H9 (cell line): ENCODE measurements at regions not wholly inside any gene's neighbourhood (a gene's known extent, or its start where the extent isn't known, plus 50 kb on each side); places are given as distances from the start of the nearest gene placed in this dataset.

Experiments
- DNase-seq: peaks from one replicate; pipeline ENCODE4 v3.0.0-alpha.2; 2017
- H2AFZ ChIP-seq: one replicate; pipeline ENCODE4 v1.6.1; 2013; ENCODE audit warnings: mild to moderate bottlenecking, low read length, control low read depth, moderate library complexity
- H2AK5ac ChIP-seq: 2 replicates; pipeline ENCODE4 v1.6.1; 2013; ENCODE audit warnings: low read length, control low read depth, mixed read lengths; ENCODE audit not compliant: insufficient read length
- H2BK120ac ChIP-seq: one replicate; pipeline ENCODE4 v1.6.1; 2013; ENCODE audit warnings: low read depth, mild to moderate bottlenecking, low read length, control low read depth, inconsistent platforms; ENCODE audit not compliant: poor library complexity, severe bottlenecking
- H2BK12ac ChIP-seq: 2 replicates; pipeline ENCODE4 v1.6.1; 2013; ENCODE audit warnings: low read length, control low read depth, mixed read lengths, low read depth; ENCODE audit not compliant: insufficient read length
- H2BK15ac ChIP-seq: 2 replicates; pipeline ENCODE4 v1.6.1; 2013; ENCODE audit warnings: low read depth, low read length, control low read depth
- H2BK20ac ChIP-seq: one replicate; pipeline ENCODE4 v1.6.1; 2013; ENCODE audit warnings: low read depth, mild to moderate bottlenecking, low read length, control low read depth, inconsistent platforms; ENCODE audit not compliant: poor library complexity, severe bottlenecking
- H2BK5ac ChIP-seq: 2 replicates; pipeline ENCODE4 v1.6.1; 2013; ENCODE audit warnings: low read length, control low read depth, mixed read lengths; ENCODE audit not compliant: insufficient read length
- H3K14ac ChIP-seq: 2 replicates; pipeline ENCODE4 v1.6.1; 2013; ENCODE audit warnings: low read length, control low read depth; ENCODE audit not compliant: insufficient read depth
- H3K18ac ChIP-seq: 2 replicates; pipeline ENCODE4 v1.6.1; 2013; ENCODE audit warnings: low read depth, mild to moderate bottlenecking, mixed read lengths, low read length, control low read depth; ENCODE audit not compliant: insufficient read length
- H3K23ac ChIP-seq: 2 replicates; pipeline ENCODE4 v1.6.1; 2013; ENCODE audit warnings: low read length, control low read depth, mixed read lengths, low read depth; ENCODE audit not compliant: insufficient read length
- H3K23me2 ChIP-seq: 2 replicates; pipeline ENCODE4 v1.6.1; 2013; ENCODE audit warnings: low read depth, mild to moderate bottlenecking, mixed read lengths, low read length, control low read depth; ENCODE audit not compliant: insufficient read length, poor library complexity, severe bottlenecking
- H3K27ac ChIP-seq: 2 replicates; pipeline ENCODE4 v1.5.1; 2013; ENCODE audit warnings: low read length, control low read depth, mixed read lengths, low read depth; ENCODE audit not compliant: insufficient read length
- H3K27me3 ChIP-seq: 2 replicates; pipeline ENCODE4 v1.6.1; 2013; ENCODE audit warnings: low read length, control low read depth, inconsistent platforms; ENCODE audit not compliant: insufficient read depth
- H3K4ac ChIP-seq: 2 replicates; pipeline ENCODE4 v1.6.1; 2013; ENCODE audit warnings: low read depth, mild to moderate bottlenecking, control low read depth, inconsistent platforms, low read length, moderate library complexity
- H3K4me1 ChIP-seq: 2 replicates; pipeline ENCODE4 v1.6.1; 2013; ENCODE audit warnings: low read length, control low read depth, inconsistent platforms; ENCODE audit not compliant: insufficient read depth
- H3K4me2 ChIP-seq: 2 replicates; pipeline ENCODE4 v1.6.1; 2013; ENCODE audit warnings: low read length, control low read depth, mixed read lengths; ENCODE audit not compliant: insufficient read length, insufficient read depth
- H3K56ac ChIP-seq: 2 replicates; pipeline ENCODE4 v1.6.1; 2013; ENCODE audit warnings: low read depth, mild to moderate bottlenecking, mixed read lengths, low read length, control low read depth; ENCODE audit not compliant: insufficient read length
- H3K79me1 ChIP-seq: 2 replicates; pipeline ENCODE4 v1.6.1; 2013; ENCODE audit warnings: low read depth, mild to moderate bottlenecking, moderate library complexity, low read length, control low read depth, inconsistent platforms; ENCODE audit not compliant: insufficient read depth, poor library complexity, severe bottlenecking
- H3K79me2 ChIP-seq: 2 replicates; pipeline ENCODE4 v1.6.1; 2013; ENCODE audit warnings: low read length, control low read depth, inconsistent platforms; ENCODE audit not compliant: insufficient read depth
- H3K9ac ChIP-seq: 2 replicates; pipeline ENCODE4 v1.6.1; 2013; ENCODE audit warnings: low read length, control low read depth, mixed read lengths; ENCODE audit not compliant: insufficient read length; ENCODE audit errors: extremely low read depth
- H3K9me3 ChIP-seq: one replicate; pipeline ENCODE4 v1.6.1; 2013; ENCODE audit warnings: low read depth, low read length, inconsistent platforms; ENCODE audit not compliant: control insufficient read depth
- H3T11ph ChIP-seq: one replicate; pipeline ENCODE4 v1.6.1; 2013; ENCODE audit warnings: mild to moderate bottlenecking, low read length, control low read depth, inconsistent platforms
- H4K20me1 ChIP-seq: one replicate; pipeline ENCODE4 v1.6.1; 2013; ENCODE audit not compliant: control insufficient read depth, insufficient read length, insufficient read depth
- H4K5ac ChIP-seq: 2 replicates; pipeline ENCODE4 v1.6.1; 2013; ENCODE audit warnings: low read depth, mild to moderate bottlenecking, mixed read lengths, low read length, control low read depth; ENCODE audit not compliant: insufficient read length
- H4K8ac ChIP-seq: replicated peaks from 2 replicates; pipeline ENCODE4 v1.6.1; 2013; ENCODE audit warnings: low read length, control low read depth, mixed read lengths, low read depth; ENCODE audit not compliant: insufficient read length
- H4K91ac ChIP-seq: 2 replicates; pipeline ENCODE4 v1.6.1; 2013; ENCODE audit warnings: low read depth, mild to moderate bottlenecking, moderate library complexity, mixed read lengths, low read length, control low read depth; ENCODE audit not compliant: insufficient read length
- H3K27ac Mint-ChIP-seq, 3 experiments: 2 replicates in 2 of 3; 3 replicates in 1 of 3; pipeline ENCODE4 v1.8.0; 2020 to 2021; ENCODE audit warnings: mixed read lengths in 3 of 3, mild to moderate bottlenecking in 1 of 3, moderate library complexity in 1 of 3
- H3K27me3 Mint-ChIP-seq: 2 replicates; pipeline ENCODE4 v1.8.0; 2021; ENCODE audit warnings: low read depth, mild to moderate bottlenecking, moderate library complexity, mixed read lengths
- H3K36me3 Mint-ChIP-seq, 3 experiments: 2 replicates in 2 of 3; 3 replicates in 1 of 3; pipeline ENCODE4 v1.8.0; 2020 to 2021; ENCODE audit warnings: low read depth in 3 of 3, mixed read lengths in 3 of 3; ENCODE audit not compliant: insufficient read depth in 1 of 3
- H3K4me1 Mint-ChIP-seq, 2 experiments: 2 replicates each; pipeline ENCODE4 v1.8.0; 2020; ENCODE audit warnings: mixed read lengths in 2 of 2
- H3K4me3 Mint-ChIP-seq, 2 experiments: 2 replicates in 1 of 2; 3 replicates in 1 of 2; pipeline ENCODE4 v1.8.0; 2020 to 2021; ENCODE audit warnings: mild to moderate bottlenecking in 2 of 2, mixed read lengths in 2 of 2, moderate library complexity in 1 of 2
- H3K9me3 Mint-ChIP-seq, 2 experiments: 2 replicates in 1 of 2; 3 replicates in 1 of 2; pipeline ENCODE4 v1.8.0; 2020; ENCODE audit warnings: mild to moderate bottlenecking in 2 of 2, mixed read lengths in 2 of 2, moderate library complexity in 1 of 2
- CTCF ChIP-seq: fragments of 200-600 bp; sonication (generic); conservative IDR thresholded peaks from 3 replicates; pipeline ENCODE4 v1.8.0; 2021; ENCODE audit warnings: antibody characterized with exemption, mild to moderate bottlenecking
- WGBS: extraction: QIAGEN DNeasy Blood & Tissue Kit; methylation state at CpG from one replicate; pipeline ENCODE4 v1.1.7; 2013; ENCODE audit warnings: missing lambda C conversion rate, low lambda C conversion rate, mixed read lengths; ENCODE audit not compliant: insufficient read length; ENCODE audit errors: extremely low coverage; 5-methylcytosine and 5-hydroxymethylcytosine counted together

- Histone ChIP-seq H2BK120ac (no peak overlapping the region), H4K20me1 (no peaks in the 10 kb centered on the region), H2BK5ac (no peak overlapping the region), H2BK20ac (no peak overlapping the region), H3K79me2 (no peaks in the 10 kb centered on the region), H3K14ac (no peak overlapping the region), H3K18ac (no peak overlapping the region), H3K23ac (no peak overlapping the region), H3K9ac (no peak overlapping the region), H3T11ph (no peak overlapping the region), H3K23me2 (no peaks in the 10 kb centered on the region), H3K9me3 (no peaks in the 10 kb centered on the region), H4K8ac (no peak overlapping the region), H3K4me1 (no peaks in the 10 kb centered on the region), H3K56ac (no peak overlapping the region), H2BK12ac (no peak overlapping the region), H3K27me3 (no peaks in the 10 kb centered on the region), H2AFZ (no peak overlapping the region), H4K5ac (no peak overlapping the region), H3K4me2 (no peak overlapping the region), H4K91ac (no peak overlapping the region), H3K27ac (no peak overlapping the region), H2BK15ac (no peak overlapping the region), H2AK5ac (no peak overlapping the region), H3K79me1 (no peaks in the 10 kb centered on the region), H3K4ac (no peak overlapping the region)
- DNase-seq = no peak
- Mint-ChIP-seq H3K27me3 (no peaks in the 10 kb centered on the region), H3K4me1 (peaks cover 0 to 5% of the 10 kb centered on the region in 2 experiments; a peak in 1 of 4 replicates), H3K36me3 (no peaks in the 10 kb centered on the region), H3K4me3 (no peak overlapping the region), H3K27ac (no peak overlapping the region), H3K9me3 (peaks cover 0 to 2% of the 10 kb centered on the region in 2 experiments; a peak in 1 of 5 replicates)
- no peak for TF ChIP-seq CTCF
- no CpG with 5 or more reads among the region's 1 CpG for WGBS
Measured at GRCh38 chr9:103913899-103914298, 180.2 kb upstream of the SMC2 start.
